Mesenchymal stem cell (in vitro differentiated cells and primary cell): ENCODE measurements at regions not wholly inside any gene's neighbourhood (a gene's known extent, or its start where the extent isn't known, plus 50 kb on each side); places are given as distances from the start of the nearest gene placed in this dataset.

Experiments
- DNase-seq: peaks from one replicate; pipeline ENCODE4 v3.0.0-alpha.2; 2013
- H2AFZ ChIP-seq: one replicate; pipeline ENCODE4 v1.6.1; 2013; ENCODE audit warnings: low read depth, mild to moderate bottlenecking, control low read depth, inconsistent platforms, low read length, moderate library complexity
- H2AK5ac ChIP-seq: 2 replicates; pipeline ENCODE4 v1.6.1; 2013; ENCODE audit warnings: low read length, moderate library complexity, mild to moderate bottlenecking, inconsistent platforms; ENCODE audit not compliant: severe bottlenecking
- H2BK120ac ChIP-seq: one replicate; pipeline ENCODE4 v1.6.1; 2013; ENCODE audit warnings: low read depth, mild to moderate bottlenecking, inconsistent platforms, low read length, moderate library complexity
- H2BK12ac ChIP-seq, 2 experiments: one replicate each; pipeline ENCODE4 v1.6.1; 2013; ENCODE audit warnings: inconsistent platforms in 2 of 2, low read length in 2 of 2, mild to moderate bottlenecking in 2 of 2, moderate library complexity in 2 of 2, control low read depth in 1 of 2
- H2BK15ac ChIP-seq: one replicate; pipeline ENCODE4 v1.6.1; 2013; ENCODE audit warnings: mild to moderate bottlenecking, low read depth, inconsistent platforms; ENCODE audit not compliant: poor library complexity, severe bottlenecking
- H2BK5ac ChIP-seq: 2 replicates; pipeline ENCODE4 v1.6.1; 2013; ENCODE audit warnings: low read depth, mild to moderate bottlenecking, low read length, control low read depth, inconsistent platforms; ENCODE audit not compliant: poor library complexity, severe bottlenecking
- H3K14ac ChIP-seq, 2 experiments: one replicate each; pipeline ENCODE4 v1.6.1; 2013; ENCODE audit warnings: inconsistent platforms in 2 of 2, low read length in 2 of 2, control low read depth in 1 of 2, mild to moderate bottlenecking in 1 of 2, moderate library complexity in 1 of 2
- H3K18ac ChIP-seq, 2 experiments: one replicate each; pipeline ENCODE4 v1.6.1; 2013; ENCODE audit warnings: inconsistent platforms in 2 of 2, low read length in 2 of 2, control low read depth in 1 of 2, low read depth in 1 of 2, mild to moderate bottlenecking in 1 of 2
- H3K23ac ChIP-seq, 2 experiments: one replicate each; pipeline ENCODE4 v1.6.1; 2013; ENCODE audit warnings: inconsistent platforms in 2 of 2, low read length in 2 of 2, mild to moderate bottlenecking in 2 of 2, moderate library complexity in 2 of 2, control low read depth in 1 of 2
- H3K27ac ChIP-seq: 2 replicates; pipeline ENCODE4 v1.5.1; 2013; ENCODE audit warnings: mild to moderate bottlenecking, moderate library complexity, low read length, control low read depth, inconsistent platforms; ENCODE audit not compliant: poor library complexity, severe bottlenecking
- H3K27me3 ChIP-seq, 2 experiments: 2 replicates each; pipeline versions ENCODE4 v1.6.1 to v1.7.0; 2013; ENCODE audit warnings: low read length in 2 of 2, mild to moderate bottlenecking in 2 of 2, moderate library complexity in 2 of 2, control low read depth in 1 of 2, inconsistent platforms in 1 of 2; ENCODE audit not compliant: control insufficient read depth in 1 of 2, insufficient read depth in 1 of 2
- H3K36me3 ChIP-seq, 2 experiments: 2 replicates each; pipeline versions ENCODE4 v1.6.1 to v1.7.0; 2013; ENCODE audit warnings: low read length in 2 of 2, control low read depth in 1 of 2, inconsistent platforms in 1 of 2, low read depth in 1 of 2, mild to moderate bottlenecking in 1 of 2; ENCODE audit not compliant: insufficient read depth in 2 of 2, control insufficient read depth in 1 of 2
- H3K4ac ChIP-seq, 2 experiments: one replicate each; pipeline ENCODE4 v1.6.1; 2013; ENCODE audit warnings: inconsistent platforms in 2 of 2, low read length in 2 of 2, mild to moderate bottlenecking in 2 of 2, moderate library complexity in 2 of 2, control low read depth in 1 of 2, low read depth in 1 of 2
- H3K4me1 ChIP-seq: 2 replicates; pipeline ENCODE4 v1.6.1; 2013; ENCODE audit warnings: low read depth, low read length, control low read depth; ENCODE audit not compliant: control insufficient read depth, insufficient read depth
- H3K4me2 ChIP-seq: 2 replicates; pipeline ENCODE4 v1.6.1; 2013; ENCODE audit warnings: low read length, mild to moderate bottlenecking, inconsistent platforms; ENCODE audit not compliant: poor library complexity, severe bottlenecking
- H3K4me3 ChIP-seq, 2 experiments: 2 replicates each; pipeline versions ENCODE4 v1.5.1 to v1.7.0; 2013; ENCODE audit warnings: low read length in 2 of 2, mild to moderate bottlenecking in 2 of 2, control low read depth in 1 of 2, low read depth in 1 of 2; ENCODE audit not compliant: insufficient read depth in 1 of 2
- H3K79me1 ChIP-seq: replicated peaks from 2 replicates; pipeline ENCODE4 v1.6.1; 2013; ENCODE audit warnings: mild to moderate bottlenecking, control low read depth, low read length, inconsistent platforms; ENCODE audit not compliant: poor library complexity, severe bottlenecking
- H3K9ac ChIP-seq: 2 replicates; pipeline ENCODE4 v1.7.0; 2013; ENCODE audit warnings: mild to moderate bottlenecking, low read length, moderate library complexity
- H3K9me3 ChIP-seq: 2 replicates; pipeline ENCODE4 v1.7.0; 2013; ENCODE audit warnings: mild to moderate bottlenecking, low read length; ENCODE audit not compliant: control insufficient read depth
- H4K8ac ChIP-seq: one replicate; pipeline ENCODE4 v1.6.1; 2013; ENCODE audit warnings: inconsistent platforms, mild to moderate bottlenecking, low read length, moderate library complexity
- H4K91ac ChIP-seq: one replicate; pipeline ENCODE4 v1.6.1; 2013; ENCODE audit warnings: mild to moderate bottlenecking, low read length, inconsistent platforms
- WGBS: methylation state at CpG from one replicate; pipeline ENCODE4 v1.1.7; 2013; ENCODE audit warnings: mixed read lengths; 5-methylcytosine and 5-hydroxymethylcytosine counted together

- Histone ChIP-seq H3K9ac (no peak overlapping the region), H2AK5ac (no peak overlapping the region), H4K8ac (no peak overlapping the region), H3K36me3 (no peaks in the 10 kb centered on the region), H3K4ac (no peak overlapping the region), H3K27me3 (no peaks in the 10 kb centered on the region), H3K79me1 (no peaks in the 10 kb centered on the region), H3K23ac (no peak overlapping the region), H3K4me1 (no peaks in the 10 kb centered on the region), H3K27ac (no peak overlapping the region), H2BK5ac (no peak overlapping the region), H3K4me2 (no peak overlapping the region), H4K91ac (no peak overlapping the region), H3K9me3 (no peaks in the 10 kb centered on the region), H2BK15ac (no peak overlapping the region), H3K14ac (no peak overlapping the region), H3K4me3 (no peak overlapping the region), H3K18ac (peak overlapping the region in 1 of 2 experiments; percentile 43), H2BK120ac (no peak overlapping the region), H2BK12ac (no peak overlapping the region), H2AFZ (no peak overlapping the region)
- DNase-seq = no peak
Observed at GRCh38 chr18:28635530-28635929, 458.6 kb upstream of the CDH2 start.

DNA sequence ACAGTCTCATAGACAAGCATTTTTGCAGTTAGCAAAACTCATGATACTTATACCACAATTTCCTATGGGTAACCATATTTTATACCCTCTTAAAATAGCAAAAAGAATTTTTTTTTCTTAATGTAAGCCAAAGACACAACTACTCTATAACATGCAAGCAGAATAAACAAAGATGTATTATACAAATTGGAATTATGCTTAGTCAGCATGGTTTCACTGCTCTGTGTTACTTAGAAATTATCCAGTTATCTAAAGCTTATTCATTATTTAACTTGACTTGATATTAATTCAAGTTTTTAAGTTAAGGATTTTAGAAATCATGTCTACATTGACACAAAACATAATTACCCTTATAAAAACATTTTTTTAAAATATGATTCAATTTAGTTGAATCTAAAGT is 449.8 kb upstream of the CDH2 start:
- Histone ChIP-seq H2BK12ac (no peak overlapping the region), H3K4ac (no peak overlapping the region), H3K9me3 (no peaks in the 10 kb centered on the region), H3K18ac (no peak overlapping the region), H3K79me1 (no peaks in the 10 kb centered on the region), H3K4me2 (no peak overlapping the region), H3K36me3 (no peaks in the 10 kb centered on the region), H2AFZ (no peak overlapping the region), H3K4me3 (no peak overlapping the region), H3K23ac (no peak overlapping the region), H2AK5ac (no peak overlapping the region), H2BK5ac (no peak overlapping the region), H4K91ac (no peak overlapping the region), H3K27me3 (no peaks in the 10 kb centered on the region), H2BK15ac (no peak overlapping the region), H3K14ac (no peak overlapping the region), H3K4me1 (no peaks in the 10 kb centered on the region), H3K27ac (no peak overlapping the region), H2BK120ac (no peak overlapping the region), H4K8ac (no peak overlapping the region), H3K9ac (no peak overlapping the region)
- no peak for DNase-seq

DNA sequence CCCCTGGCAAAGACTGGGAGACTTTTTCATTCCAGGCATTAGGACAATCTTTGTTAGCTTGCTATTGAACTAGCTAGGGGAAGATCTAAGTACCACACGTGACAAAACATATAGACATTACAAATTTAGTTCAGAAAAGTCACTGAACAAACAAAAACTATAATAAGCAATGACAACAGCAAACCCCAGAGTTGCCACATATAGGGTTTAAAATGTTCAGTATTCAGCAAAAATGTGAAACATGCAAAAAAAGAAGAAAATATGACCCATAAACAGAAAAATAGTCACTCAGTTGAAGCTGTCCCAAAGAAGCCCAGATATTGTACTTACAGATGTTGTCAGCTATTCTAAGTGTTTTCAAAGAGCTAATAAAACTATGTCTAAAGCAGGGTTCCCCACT is 431.1 kb upstream of the CDH2 start:
- no peaks in the 10 kb centered on the region for H3K27me3 ChIP-seq
- H4K8ac ChIP-seq = no peak overlapping the region
- no peak overlapping the region for H2BK5ac ChIP-seq
- no peaks in the 10 kb centered on the region for H3K4me1 ChIP-seq
- H3K4ac ChIP-seq = no peak overlapping the region
- H2BK15ac ChIP-seq = no peak overlapping the region
- no peaks in the 10 kb centered on the region for H3K79me1 ChIP-seq
- H3K23ac ChIP-seq = no peak overlapping the region
- H3K18ac ChIP-seq = no peak overlapping the region
- no peak overlapping the region for H3K4me3 ChIP-seq
- no peak overlapping the region for H3K27ac ChIP-seq
- DNase-seq = no peak
- H3K14ac ChIP-seq = no peak overlapping the region
- 83% methylated on average over 1 of the region's 1 CpG for WGBS
- H2BK120ac ChIP-seq = no peak overlapping the region
- H2AK5ac ChIP-seq = no peak overlapping the region
- H4K91ac ChIP-seq = no peak overlapping the region
- no peak overlapping the region for H2BK12ac ChIP-seq
- no peaks in the 10 kb centered on the region for H3K9me3 ChIP-seq
- H3K9ac ChIP-seq = no peak overlapping the region
- H2AFZ ChIP-seq = peak overlapping the region; percentile 11
- no peaks in the 10 kb centered on the region for H3K36me3 ChIP-seq
- H3K4me2 ChIP-seq = no peak overlapping the region

DNA sequence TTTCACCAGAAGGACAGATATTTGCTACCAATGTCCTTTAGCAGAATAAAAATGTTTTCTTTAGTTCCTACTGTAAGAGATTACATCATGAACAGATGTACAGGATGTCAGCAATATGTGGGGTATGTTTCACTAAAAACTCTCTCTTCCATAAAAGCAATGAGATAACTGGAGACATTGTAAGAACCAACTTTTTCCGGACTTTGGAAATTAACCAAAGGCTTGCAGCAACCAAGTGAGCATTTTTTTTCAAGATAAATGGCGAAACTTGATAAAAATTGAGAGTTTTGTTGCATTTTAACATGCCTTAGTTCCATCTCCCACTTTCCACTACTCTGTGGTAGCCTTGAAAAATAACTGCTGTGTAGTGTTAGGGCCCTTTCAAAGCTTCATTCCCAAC is 429.8 kb upstream of the CDH2 start:
- WGBS = 90% methylated on average over 2 of the region's 2 CpGs

More for the DNA sequence above, 429.8 kb upstream of the CDH2 start:
- Histone ChIP-seq H3K27me3 (no peaks in the 10 kb centered on the region), H3K36me3 (no peaks in the 10 kb centered on the region), H2AFZ (no peak overlapping the region), H2BK5ac (no peak overlapping the region), H3K9ac (no peak overlapping the region), H2AK5ac (no peak overlapping the region), H3K9me3 (no peaks in the 10 kb centered on the region), H3K4me1 (no peaks in the 10 kb centered on the region), H2BK120ac (no peak overlapping the region), H3K4me3 (no peak overlapping the region), H3K14ac (no peak overlapping the region), H3K18ac (no peak overlapping the region), H3K79me1 (no peaks in the 10 kb centered on the region), H3K4ac (no peak overlapping the region), H3K23ac (no peak overlapping the region), H3K4me2 (no peak overlapping the region), H4K91ac (no peak overlapping the region), H4K8ac (no peak overlapping the region), H3K27ac (no peak overlapping the region), H2BK15ac (no peak overlapping the region), H2BK12ac (no peak overlapping the region)
- DNase-seq = no peak
